Umbilical cord (tissue), 1 donor: ENCODE measurements at regions not wholly inside any gene's neighbourhood (a gene's known extent, or its start where the extent isn't known, plus 50 kb on each side); places are given as distances from the start of the nearest gene placed in this dataset.

Source experiments
- DNase-seq: peaks from one replicate; pipeline ENCODE4 v3.0.0-alpha.2; 2015; ENCODE audit warnings: low spot score

- no peak for DNase-seq
These were observed 127.6 kb upstream of the MID1 start for GRCh38 chrX:10747975-10748374.

DNA sequence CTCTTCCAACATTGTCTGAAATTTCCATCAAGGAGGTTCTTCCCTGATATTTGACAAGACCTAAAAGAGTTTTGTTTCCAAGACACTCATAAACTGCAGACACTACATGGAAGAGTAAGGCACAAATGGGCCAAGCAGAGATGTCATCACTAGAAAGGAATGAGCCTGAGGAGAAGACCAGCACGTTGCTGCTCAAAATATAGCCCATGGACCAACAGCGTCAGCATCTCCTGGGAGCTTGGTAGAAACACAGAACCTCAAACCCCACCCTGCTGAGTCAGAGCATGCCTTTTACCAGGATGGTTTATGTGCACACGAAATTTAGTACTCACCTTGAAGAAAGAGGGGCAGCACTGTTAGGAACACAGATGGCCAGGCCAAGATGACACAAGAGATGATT is 128.7 kb upstream of the MID1 start:
- no peak for DNase-seq

- no peak for DNase-seq
These were observed 130.2 kb upstream of the MID1 start for GRCh38 chrX:10750581-10750980.

GRCh38 chrX:10753116-10753515 is 132.7 kb upstream of the MID1 start:
- no peak for DNase-seq

DNA sequence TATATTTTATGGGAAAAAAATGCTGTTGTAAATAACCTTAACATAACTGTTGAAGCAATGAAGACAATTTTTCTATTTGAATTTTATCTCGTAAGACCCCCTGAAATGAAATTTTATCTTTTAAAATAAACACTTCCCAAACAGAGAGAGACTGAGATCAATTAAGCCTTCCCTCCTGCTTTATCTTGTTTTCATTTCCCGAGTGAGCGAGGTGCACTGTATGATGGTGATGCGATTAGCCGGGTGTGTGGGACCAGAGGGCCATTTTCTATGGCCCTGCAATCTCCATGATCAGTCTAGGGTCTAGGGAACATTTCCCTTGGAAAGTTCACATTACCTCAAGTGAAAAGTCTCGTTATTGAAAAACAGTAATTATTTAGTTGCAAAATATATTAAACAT is 134.1 kb upstream of the MID1 start:
- no peak for DNase-seq

- peak; percentile 51 for DNase-seq
These were observed 135.3 kb upstream of the MID1 start for GRCh38 chrX:10755439-10756334.

DNA sequence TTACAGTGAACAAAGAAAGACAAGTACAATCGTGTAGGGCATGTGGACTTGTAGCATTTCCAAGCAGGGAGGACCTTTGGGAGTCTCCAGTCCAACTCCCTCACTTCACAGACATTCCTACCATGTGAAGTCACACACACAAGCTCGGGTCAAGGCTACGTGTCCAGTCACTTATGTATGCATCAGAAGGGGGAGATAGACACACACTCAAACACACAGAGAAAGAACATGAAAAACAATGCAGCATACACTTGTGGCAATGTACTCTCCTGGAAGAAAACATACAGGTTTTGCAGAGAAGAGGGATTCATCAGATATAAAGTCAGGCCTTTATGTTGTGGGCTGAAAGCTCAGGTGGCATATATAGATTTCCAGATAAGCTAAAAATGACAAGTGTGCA is 136.1 kb upstream of the MID1 start:
- DNase-seq: peak; percentile 75

GRCh38 chrX:10759141-10759799 is 138.9 kb upstream of the MID1 start:
- peak; percentile 4 for DNase-seq

GRCh38 chrX:10761447-10761846 is 141.1 kb upstream of the MID1 start:
- no peak for DNase-seq

DNA sequence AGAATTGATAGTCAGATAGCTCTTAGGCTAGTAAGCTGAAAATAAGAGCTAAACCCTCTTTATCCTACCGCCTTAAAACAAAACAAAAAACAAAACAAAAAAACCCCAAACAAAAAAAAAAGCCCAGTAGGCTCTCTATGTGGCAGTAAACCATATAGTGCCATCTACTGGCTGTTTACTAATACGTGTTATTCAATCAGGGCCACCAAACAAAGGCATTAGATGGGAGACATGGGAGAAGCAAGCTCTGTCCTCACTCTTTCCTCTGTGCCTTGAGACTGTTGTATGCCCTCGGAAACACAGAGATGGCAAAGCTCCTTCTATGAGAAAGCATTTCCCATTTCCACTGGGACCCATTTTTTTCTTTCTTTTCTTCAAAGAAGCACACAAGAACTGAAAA is 148.8 kb upstream of the MID1 start:
- peak; percentile 24 for DNase-seq

DNA sequence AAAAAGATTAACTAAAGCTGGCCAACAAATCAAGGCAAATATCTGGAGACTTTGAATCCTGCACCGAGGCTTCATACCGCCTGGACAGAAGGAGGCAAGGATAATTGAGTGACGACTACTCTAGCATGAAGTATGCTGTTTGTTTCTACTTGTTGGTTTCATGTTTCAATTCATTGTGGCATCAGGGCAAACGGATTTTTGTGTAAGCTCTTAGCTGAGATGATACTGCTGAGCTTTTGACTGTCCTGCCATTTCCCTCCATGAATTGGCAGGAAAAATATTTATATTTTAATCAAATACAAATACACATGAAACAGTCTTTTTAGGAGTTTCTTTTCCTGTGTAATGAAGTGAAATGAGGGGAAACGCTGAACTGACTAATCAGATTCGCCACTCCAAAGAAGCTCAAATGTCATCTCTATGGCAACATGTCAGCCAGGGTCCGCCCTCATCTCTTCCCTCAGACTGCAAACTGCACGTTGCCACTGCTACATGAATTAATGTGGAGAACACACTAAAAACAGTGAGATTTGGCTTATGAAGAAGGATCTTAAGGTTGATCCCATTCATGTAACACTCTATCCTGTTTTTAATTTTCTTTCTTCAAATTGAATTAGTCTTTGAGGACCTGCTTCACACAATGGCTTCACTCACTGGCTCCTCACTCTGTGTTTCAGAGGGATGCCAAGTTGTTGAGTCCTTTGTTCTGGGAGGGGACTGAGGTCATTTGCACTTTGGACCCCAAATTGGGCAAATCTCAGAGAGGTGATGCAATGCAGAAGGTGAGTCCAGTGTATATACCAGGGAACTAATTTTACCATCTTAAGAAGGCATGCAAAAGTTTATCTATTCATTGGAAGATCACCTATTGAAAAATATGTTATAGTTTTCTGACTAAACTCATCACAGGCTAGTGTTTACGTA is 149.6 kb upstream of the MID1 start:
- peak; percentile 48 for DNase-seq

GRCh38 chrX:10773318-10773717 is 152.9 kb upstream of the MID1 start:
- no peak for DNase-seq

DNA sequence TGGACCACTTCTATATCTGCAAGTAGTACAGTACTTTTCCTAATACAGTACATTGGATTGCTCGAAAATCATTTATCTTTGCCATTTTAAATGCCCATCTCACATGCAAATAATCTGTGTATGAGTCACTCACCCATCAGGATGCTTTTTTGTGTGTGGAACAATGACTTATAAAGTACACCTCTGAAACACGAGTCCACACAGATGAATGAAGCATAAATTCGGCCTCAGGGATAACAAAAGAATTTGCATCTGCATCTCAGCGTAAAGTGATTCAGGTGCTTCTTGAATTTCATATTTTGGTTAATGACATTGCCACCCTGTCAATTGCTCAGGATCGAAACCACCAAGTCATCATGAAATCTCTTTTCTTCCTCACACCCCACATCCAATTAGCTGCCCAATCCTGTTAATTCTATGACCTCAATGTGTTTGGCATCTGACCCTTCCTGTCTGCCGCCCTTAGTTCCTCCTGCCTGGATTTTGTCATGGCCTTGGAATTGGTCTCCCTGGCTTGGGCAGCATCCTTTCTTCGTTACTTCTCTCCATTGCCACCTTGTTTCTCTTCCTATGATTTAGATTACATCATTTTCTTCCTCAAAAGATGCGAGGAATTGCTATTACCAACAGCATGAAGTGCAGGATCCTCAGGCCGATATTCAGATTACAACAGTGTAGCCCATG is 161.6 kb upstream of the MID1 start:
- DNase-seq: no peak

- DNase-seq: no peak
These were observed 163.1 kb upstream of the MID1 start for GRCh38 chrX:10783451-10783995.

DNA sequence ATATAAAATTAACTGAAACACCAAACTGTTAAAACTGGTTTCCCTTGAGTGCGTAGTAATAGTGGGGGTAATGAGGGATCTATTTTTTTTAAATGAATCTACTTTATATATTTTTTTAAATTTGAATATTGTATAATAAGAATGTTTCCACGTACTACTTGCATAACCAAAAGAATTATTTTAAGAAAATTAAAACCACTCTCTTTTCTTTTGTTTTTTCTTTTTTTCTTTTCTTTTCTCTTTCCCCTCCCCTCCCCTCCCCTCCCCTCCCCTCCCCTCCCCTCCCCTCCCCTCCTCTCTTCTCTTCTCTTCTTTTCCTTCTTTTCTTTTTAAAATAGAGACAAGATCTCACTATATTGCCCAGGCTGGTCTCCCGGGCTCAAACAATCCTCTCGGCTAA is 166.9 kb upstream of the MID1 start:
- no peak for DNase-seq

DNA sequence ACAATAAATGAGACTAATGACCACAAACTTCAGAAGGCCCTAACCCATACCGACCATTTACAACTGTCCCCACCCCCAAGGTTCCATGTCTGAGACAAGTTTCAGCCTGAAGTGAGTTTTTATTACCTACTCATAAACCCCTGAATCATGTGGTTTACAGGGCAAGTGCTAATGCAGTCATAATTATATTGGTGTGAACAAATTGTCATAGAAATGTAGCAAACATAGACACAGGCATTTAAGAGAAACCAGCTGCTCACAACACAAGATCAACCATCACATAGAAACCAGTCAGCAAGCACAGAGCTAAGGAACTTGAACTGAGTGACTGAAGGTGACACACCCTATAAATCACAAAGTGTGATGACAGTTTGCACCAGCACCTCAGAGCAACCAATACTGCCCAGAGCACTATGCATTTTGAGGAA is 173.8 kb upstream of the MID1 start:
- no peak for DNase-seq

DNA sequence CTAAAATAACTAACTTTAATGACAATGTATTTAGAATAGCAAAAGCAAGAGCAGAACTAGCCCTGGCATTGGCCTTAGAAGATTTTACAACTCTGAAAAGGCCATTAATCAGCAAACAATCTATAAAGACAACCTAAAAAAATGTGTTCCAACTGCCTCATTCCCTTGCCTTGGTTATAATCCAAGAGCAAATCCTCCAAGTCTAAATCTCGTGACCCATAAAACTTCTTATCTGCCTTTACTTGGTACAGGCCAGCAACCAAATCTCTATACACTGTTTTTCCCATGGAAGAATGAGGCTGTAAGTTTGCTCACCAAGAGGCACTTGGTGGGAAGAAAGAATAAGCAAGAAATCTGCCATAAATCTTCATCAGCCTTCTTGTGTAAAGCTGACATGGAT is 175.3 kb upstream of the MID1 start:
- peak; percentile 74 for DNase-seq

- no peak for DNase-seq
These were observed 177.1 kb upstream of the MID1 start for GRCh38 chrX:10797466-10797865.

DNA sequence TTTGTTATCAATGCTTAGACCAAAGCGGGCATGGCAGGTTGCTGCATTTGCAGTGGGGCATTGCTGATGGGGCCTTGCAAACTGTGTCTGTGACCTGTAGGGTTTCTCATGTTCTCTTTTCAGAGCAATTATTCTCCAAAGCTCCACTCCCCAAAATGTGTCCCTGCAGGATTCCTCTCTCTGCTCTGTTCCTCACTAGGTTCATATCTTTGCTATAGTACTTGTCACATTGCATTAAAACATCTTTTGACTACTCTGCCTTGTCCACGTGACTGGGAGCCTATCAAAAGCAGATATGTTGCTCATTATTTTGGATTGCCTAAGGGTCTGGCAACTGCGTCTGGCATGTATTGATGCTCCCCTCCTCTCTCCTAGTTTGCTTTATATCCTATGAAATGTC is 177.7 kb upstream of the MID1 start:
- DNase-seq: no peak

GRCh38 chrX:10800796-10801195 is 180.4 kb upstream of the MID1 start:
- DNase-seq: no peak

DNA sequence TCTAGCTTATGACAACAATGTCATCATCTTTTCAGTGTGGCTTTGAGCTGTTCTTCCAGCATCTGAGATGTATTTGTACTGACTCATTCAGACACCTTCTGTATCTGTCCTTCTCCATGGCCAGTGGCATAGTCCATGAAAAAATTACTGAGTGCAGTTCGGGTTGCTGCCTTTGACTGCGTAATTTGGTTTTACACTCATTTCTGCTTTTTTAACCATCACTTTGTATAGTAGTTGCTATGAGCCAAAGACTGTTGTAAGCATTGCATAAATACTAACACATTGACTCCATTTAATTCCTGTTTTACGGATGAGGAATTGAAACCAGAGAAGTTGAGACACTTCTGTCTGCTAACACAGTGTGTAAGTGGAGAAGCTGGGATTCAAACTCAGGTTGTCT is 190.7 kb upstream of the MID1 start:
- no peak for DNase-seq
